Jurkat, Clone E6-1 (cell line): ENCODE measurements at regions not wholly inside any gene's neighbourhood (a gene's known extent, or its start where the extent isn't known, plus 50 kb on each side); places are given as distances from the start of the nearest gene placed in this dataset.

Experiments used
- DNase-seq: peaks from one replicate; pipeline ENCODE4 v3.0.0-alpha.2; 2011; ENCODE audit warnings: low read depth, low spot score
- H3K4me3 ChIP-seq: 2 replicates; pipeline ENCODE4 v1.5.1; 2011; ENCODE audit warnings: mild to moderate bottlenecking, low read length, control low read depth, moderate library complexity

DNA sequence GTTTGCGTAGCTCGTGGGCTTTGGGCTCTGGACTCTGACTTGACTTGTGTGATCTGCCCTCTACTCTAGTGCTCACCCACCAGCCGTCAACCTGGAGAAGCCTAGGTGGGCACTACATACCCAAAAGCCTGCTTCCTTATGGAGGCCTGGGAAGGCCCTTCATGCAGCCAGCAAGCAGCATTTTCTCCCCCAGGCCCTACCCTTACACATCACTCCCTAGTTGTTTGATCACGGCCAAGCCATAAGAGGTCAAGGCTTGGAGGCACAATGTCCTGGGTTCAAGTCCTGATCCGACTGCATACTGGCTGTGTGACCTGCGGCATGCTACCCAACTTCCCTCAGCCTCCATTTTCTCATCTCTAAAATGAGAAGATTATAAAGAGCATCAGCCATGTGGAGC, 151.3 kb upstream of the EGFLAM start:
- H3K4me3 ChIP-seq: no peak overlapping the region
- DNase-seq: no peak

DNA sequence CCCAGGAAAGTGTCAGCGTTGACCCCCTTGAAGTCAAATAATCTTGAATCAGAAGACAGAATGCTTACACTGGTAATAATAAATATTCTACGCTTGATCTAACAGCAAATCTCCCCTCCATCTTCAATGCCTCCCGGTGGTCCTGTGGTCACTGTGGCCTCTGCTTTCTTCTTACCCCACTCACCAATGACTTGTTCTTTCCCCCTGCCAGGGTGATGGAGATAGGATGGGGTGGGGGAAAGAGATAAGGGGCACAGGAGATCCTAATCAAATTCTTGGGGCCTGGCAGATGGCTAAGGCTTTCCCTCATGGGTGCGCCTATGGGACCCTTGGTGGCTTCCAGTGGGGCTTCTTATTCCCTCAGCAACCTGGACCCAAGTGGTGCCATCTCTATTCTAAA, 152.6 kb upstream of the EGFLAM start:
- DNase-seq: no peak
- H3K4me3 ChIP-seq: no peak overlapping the region

DNA sequence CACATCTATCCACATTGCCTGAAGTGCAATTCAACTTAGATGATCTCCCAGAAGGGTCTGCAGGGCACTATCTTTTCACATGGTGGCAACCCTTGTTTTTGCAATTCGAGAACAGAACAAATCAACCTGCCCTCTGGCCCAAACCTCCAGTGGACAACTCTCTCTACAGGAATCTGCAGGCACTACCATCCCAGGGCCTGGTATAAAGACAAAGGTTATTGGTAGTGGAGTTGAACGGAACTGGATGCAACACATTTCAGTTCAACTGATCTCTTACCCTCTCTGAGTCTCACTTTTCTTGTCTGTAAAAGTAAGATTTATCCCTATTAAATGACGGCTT, 153.2 kb upstream of the EGFLAM start:
- H3K4me3 ChIP-seq: no peak overlapping the region
- DNase-seq: no peak

- no peak overlapping the region for H3K4me3 ChIP-seq
- peak; percentile 52 for DNase-seq
These were observed 153.7 kb upstream of the EGFLAM start for GRCh38 chr5:38104497-38105230.

- no peak for DNase-seq
- no peak overlapping the region for H3K4me3 ChIP-seq
These were observed 156.5 kb upstream of the EGFLAM start for GRCh38 chr5:38101897-38102296.

DNA sequence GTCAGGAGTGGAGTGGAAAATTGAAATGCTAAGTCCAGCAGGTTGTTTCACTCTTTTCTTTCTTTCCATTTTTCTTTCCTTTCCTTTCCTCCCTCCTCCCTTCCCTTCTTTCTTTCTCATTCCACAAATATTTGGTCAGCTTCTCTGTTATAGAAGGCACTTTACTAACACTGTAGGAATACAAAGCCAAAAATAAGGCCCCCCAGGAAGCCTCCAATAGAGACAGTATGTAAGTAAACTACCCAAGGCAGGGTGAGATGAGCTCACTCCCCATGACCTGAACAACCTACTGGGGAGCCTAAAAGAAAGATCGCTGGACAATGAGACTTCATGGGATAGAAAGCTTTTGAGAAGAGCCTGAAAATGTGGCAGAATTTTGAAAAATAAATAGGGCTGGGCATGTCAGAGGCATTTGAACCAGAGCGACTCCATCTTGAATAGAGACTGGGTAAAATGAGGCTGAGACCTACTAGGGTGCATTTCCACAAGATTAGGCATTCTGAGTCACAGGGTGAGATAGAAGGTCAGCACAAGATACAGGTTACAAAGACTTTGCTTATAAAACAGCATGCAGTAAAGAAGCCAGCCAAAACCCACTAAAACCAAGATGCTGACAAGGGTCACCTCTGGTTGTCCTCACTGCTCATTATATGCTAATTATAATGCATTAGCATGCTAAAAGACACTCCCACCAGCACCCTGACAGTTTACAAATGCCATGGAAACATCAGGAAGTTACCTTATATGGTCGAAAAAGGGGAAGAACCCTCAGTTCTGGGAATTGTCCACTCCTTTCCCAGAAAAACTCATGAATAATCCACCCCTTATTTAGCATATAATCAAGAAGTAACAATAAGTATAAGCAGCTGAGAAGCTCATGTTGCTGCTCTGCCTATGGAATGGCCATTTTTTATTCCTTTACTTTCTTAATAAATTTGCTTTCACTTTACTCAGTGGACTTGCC, 158.9 kb upstream of the EGFLAM start:
- no peak for DNase-seq
- H3K4me3 ChIP-seq: no peak overlapping the region

DNA sequence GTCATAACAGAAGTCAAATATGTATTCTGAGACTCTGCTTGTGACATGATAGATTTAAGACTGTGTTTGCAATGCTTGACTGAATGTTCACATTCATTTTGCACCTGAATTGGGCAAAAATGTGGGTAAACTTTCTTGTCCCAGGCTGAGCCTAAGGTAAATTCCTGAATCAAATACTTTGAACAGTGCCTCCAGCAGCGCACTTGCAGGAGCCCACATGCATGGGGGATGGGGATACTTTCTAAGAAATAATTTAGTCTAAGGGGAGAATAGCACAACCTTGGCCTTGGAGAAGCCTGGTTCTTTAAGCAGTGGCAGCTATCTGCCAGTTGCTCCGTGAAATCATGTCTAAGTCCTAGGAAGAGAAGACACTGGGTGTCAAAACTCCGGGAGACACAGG, 163.5 kb upstream of the EGFLAM start:
- DNase-seq: no peak
- no peak overlapping the region for H3K4me3 ChIP-seq

DNA sequence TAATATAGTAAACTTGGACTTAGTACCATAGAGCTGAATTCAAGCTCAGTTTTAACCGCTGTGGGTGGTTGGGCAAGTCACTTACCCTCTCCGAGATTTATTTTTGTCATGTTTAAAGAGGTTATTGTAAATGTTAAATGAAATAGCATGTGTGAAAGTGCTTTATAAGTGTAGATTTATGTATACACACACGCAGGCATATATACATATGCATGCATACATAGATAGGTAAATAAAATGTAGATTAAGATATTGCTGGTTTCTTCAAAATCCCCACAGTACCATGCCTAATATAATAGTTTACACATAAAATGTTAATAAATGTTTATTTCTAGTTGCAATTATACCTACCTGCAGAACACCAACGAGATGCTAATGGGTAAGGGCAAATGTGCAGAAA, 164.5 kb upstream of the EGFLAM start:
- DNase-seq: no peak

GRCh38 chr5:38086777-38087176, 171.6 kb upstream of the EGFLAM start:
- H3K4me3 ChIP-seq: no peak overlapping the region
- no peak for DNase-seq

More for the DNA sequence above, 164.5 kb upstream of the EGFLAM start:
- no peak overlapping the region for H3K4me3 ChIP-seq

DNA sequence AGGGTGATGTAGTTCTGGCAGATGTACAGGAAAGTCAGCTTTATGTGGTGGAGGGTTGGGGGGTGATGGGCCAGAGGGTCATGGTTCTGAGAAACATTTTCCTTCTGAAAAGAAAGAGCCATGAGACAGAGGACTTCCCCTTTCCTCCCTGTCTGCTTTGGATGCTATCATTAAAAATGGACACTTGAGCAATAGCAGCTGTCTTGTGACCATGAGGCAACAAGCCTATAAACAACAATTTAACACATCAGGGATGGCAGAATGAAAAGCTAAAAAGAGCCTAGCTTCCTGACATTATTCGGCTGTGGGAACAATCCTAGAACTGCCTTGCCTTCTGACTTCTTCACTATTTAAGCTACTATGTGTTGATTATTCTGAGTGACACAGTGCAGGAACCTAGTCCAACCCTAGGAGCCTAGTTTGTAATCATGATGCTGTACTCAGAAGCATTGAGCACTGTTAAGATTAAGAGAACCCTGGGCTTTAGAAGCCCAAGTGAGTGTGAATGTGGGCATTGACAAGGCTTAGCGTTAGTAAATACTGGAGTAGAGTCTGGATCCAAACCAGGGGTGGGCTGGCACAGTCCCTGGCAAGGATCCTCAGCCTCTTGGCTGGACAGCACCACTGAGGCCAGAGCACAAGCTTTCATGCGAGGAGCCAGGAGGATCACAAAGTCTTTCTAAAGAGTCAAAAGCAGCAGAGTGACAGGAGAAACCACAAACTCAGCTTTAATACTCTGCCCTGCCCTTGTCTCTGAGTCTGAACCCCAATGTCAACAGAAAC, 178.5 kb upstream of the EGFLAM start:
- no peak for DNase-seq
- H3K4me3 ChIP-seq: no peak overlapping the region

GRCh38 chr5:38078161-38078560, 180.2 kb upstream of the EGFLAM start:
- no peak overlapping the region for H3K4me3 ChIP-seq
- no peak for DNase-seq

- no peak overlapping the region for H3K4me3 ChIP-seq
- no peak for DNase-seq
These were observed 180.7 kb upstream of the EGFLAM start for GRCh38 chr5:38077652-38078051.

GRCh38 chr5:38071831-38072694, 186.3 kb upstream of the EGFLAM start:
- H3K4me3 ChIP-seq: no peak overlapping the region
- DNase-seq: no peak

DNA sequence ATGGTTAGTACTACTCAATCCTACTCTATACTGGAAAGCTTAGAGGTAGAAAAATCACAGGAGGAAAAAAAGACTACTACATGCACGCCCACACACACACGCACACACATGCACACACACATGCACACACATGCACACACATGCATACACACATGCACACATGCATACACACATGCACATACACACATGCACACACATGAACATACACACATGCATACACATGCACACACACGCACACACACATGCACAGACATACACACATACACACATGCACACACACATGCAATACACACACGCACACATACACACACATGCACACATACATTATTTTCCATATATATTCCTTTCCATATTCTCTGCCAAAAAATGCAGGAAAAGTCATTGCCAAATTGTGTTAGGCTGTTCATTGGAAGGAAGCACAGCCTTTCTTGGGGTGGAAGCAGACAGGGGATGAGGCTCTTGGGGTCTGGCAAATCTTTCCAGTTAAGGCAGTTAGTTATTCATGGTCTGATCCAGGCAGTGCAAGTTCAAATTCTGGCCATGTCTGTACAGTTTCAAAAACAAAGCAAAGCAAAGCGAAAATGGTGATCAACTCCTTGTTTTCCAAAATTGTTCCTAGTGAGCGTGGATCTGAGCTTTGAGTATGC, 187.9 kb upstream of the EGFLAM start:
- no peak overlapping the region for H3K4me3 ChIP-seq
- no peak for DNase-seq

GRCh38 chr5:38069360-38069759, 189.0 kb upstream of the EGFLAM start:
- DNase-seq: no peak
- H3K4me3 ChIP-seq: no peak overlapping the region

DNA sequence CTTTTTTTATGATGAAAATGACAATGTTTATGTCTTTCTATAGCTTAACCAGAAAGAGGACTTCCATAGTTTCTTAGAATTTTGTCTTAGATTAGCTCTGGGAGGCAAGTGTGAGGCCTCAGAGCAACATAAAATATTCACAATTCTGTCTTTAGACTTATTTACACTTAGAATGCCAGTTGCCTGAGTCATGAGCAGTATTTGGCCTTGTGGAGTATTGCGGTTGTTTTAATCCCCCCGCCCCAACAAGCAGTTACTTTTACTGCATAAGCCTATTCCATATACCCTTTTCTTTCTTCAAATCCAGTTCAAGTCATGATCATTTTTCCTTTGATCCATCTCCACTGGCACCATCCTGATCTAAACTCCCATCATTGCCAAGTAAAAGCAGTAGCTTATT, 198.0 kb upstream of the EGFLAM start:
- H3K4me3 ChIP-seq: no peak overlapping the region
- DNase-seq: no peak

DNA sequence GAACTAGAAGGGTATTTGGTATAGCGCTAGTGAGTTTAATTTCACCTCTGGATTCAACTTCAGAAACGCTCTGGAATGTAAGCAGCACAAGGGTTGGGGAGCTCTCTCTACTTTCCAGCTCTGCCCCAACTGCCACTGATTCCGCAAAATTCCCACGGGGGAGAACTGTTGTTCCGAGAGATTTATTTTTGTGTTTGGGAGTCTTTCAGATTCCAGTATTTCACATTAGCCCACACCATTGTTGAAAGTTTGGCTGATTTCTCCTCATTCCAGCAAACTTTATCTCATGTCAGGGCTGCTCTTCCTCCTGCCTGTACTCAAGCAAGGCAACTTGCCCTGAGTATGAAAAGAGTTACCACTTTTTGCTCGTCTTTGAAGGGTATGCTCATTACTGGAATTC, 198.5 kb upstream of the EGFLAM start:
- no peak for DNase-seq
- H3K4me3 ChIP-seq: no peak overlapping the region

DNA sequence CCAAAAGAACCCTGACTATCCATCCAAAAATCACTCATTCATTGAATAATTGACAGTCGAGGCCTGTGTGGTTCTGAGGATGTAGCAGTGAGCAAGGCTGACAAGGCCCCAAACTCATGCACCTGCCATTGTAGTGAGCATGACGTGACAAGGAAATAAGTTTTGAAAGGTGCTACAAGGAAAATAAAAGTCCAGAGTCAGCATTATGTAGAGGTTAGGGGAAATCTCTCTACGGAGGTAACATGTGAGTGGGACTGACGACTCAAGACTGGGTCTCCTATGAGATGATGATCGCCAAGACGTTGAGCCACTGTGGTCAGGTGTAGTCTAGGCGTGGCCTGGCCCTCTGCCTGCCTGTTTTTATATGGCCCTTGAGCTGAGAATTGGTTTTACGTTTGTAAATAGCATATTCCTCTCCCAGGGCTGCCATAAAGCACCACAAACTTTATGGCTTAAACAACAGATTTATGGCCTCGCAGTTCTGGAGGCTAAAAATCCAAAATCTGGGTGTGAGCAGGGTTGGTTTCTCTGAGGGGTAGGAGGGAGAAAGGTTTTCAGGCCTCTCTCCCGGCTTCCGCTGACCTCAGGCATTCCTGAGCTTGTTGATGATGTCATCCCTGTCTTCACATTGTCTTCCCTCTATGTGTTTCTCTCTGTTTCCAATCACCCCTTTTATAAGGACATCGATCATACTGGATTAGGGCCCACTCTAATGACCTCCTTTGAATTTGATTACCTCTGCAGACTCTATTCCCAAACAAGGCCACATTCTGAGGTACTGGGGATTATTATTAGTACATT, 206.4 kb upstream of the EGFLAM start:
- DNase-seq: no peak
- no peak overlapping the region for H3K4me3 ChIP-seq
